HG02798 (cell line): ENCODE measurements at regions not wholly inside any gene's neighbourhood (a gene's known extent, or its start where the extent isn't known, plus 50 kb on each side); places are given as distances from the start of the nearest gene placed in this dataset.

ENCODE experiments used
- ATAC-seq: cut with Tn5 transposase; IDR thresholded peaks from one replicate; pipeline ENCODE4 v1.9.1; 2021; ENCODE audit warnings: mild to moderate bottlenecking; ENCODE audit not compliant: unreplicated experiment, poor library complexity

- ATAC-seq, result no peak
These were observed 173.4 kb upstream of the SATB2 start for GRCh38 chr2:199631129-199631528.

GRCh38 chr2:199629301-199629700 is 171.6 kb upstream of the SATB2 start:
- no peak for ATAC-seq

GRCh38 chr2:199627417-199627816 is 169.7 kb upstream of the SATB2 start:
- no peak for ATAC-seq

- ATAC-seq, result no peak
These were observed 167.2 kb upstream of the SATB2 start for GRCh38 chr2:199624958-199625357.

- ATAC-seq, result no peak
These were observed 154.9 kb upstream of the SATB2 start for GRCh38 chr2:199612509-199613130.

- no peak for ATAC-seq
These were observed 150.2 kb upstream of the SATB2 start for GRCh38 chr2:199607914-199608313.

GRCh38 chr2:199606193-199606780 is 148.5 kb upstream of the SATB2 start:
- no peak for ATAC-seq

GRCh38 chr2:199603721-199604291 is 146.1 kb upstream of the SATB2 start:
- ATAC-seq, result no peak

- ATAC-seq, result no peak
These were observed 145.4 kb upstream of the SATB2 start for GRCh38 chr2:199602896-199603717.

- ATAC-seq, result peak; percentile 45
These were observed 144.6 kb upstream of the SATB2 start for GRCh38 chr2:199602271-199602895.

- no peak for ATAC-seq
These were observed 138.8 kb upstream of the SATB2 start for GRCh38 chr2:199596549-199596948.

GRCh38 chr2:199594443-199594842 is 136.7 kb upstream of the SATB2 start:
- no peak for ATAC-seq

GRCh38 chr2:199591826-199592225 is 134.1 kb upstream of the SATB2 start:
- no peak for ATAC-seq

GRCh38 chr2:199590321-199591203 is 132.8 kb upstream of the SATB2 start:
- ATAC-seq, result no peak

GRCh38 chr2:199589306-199589705 is 131.6 kb upstream of the SATB2 start:
- no peak for ATAC-seq

GRCh38 chr2:199588054-199588453 is 130.3 kb upstream of the SATB2 start:
- ATAC-seq, result no peak

- ATAC-seq, result no peak
These were observed 128.9 kb upstream of the SATB2 start for GRCh38 chr2:199586646-199587045.

GRCh38 chr2:199583676-199584075 is 125.9 kb upstream of the SATB2 start:
- ATAC-seq, result no peak

- no peak for ATAC-seq
These were observed 124.2 kb upstream of the SATB2 start for GRCh38 chr2:199581935-199582360.

- no peak for ATAC-seq
These were observed 123.7 kb upstream of the SATB2 start for GRCh38 chr2:199581408-199581807.
